DND-41 (cell line): ENCODE measurements at regions not wholly inside any gene's neighbourhood (a gene's known extent, or its start where the extent isn't known, plus 50 kb on each side); places are given as distances from the start of the nearest gene placed in this dataset.

ENCODE experiments used
- EZH2 ChIP-seq: IDR thresholded peaks from 3 replicates; pipeline ENCODE4 v1.6.1; 2012; ENCODE audit warnings: borderline replicate concordance, low read depth, mild to moderate bottlenecking, moderate library complexity, low read length, inconsistent platforms; ENCODE audit not compliant: severe bottlenecking
- TF ChIP-seq, protein P1 (sequence below): IDR thresholded peaks from 2 replicates; pipeline ENCODE4 v1.5.1; 2012; ENCODE audit warnings: borderline replicate concordance, low read length, moderate library complexity, mild to moderate bottlenecking; ENCODE audit not compliant: poor library complexity, severe bottlenecking; ENCODE audit errors: extremely low read depth

GRCh38 chr4:103268746-103269145 is 70.6 kb upstream of the CENPE start:
- TF ChIP-seq, protein P1, sequence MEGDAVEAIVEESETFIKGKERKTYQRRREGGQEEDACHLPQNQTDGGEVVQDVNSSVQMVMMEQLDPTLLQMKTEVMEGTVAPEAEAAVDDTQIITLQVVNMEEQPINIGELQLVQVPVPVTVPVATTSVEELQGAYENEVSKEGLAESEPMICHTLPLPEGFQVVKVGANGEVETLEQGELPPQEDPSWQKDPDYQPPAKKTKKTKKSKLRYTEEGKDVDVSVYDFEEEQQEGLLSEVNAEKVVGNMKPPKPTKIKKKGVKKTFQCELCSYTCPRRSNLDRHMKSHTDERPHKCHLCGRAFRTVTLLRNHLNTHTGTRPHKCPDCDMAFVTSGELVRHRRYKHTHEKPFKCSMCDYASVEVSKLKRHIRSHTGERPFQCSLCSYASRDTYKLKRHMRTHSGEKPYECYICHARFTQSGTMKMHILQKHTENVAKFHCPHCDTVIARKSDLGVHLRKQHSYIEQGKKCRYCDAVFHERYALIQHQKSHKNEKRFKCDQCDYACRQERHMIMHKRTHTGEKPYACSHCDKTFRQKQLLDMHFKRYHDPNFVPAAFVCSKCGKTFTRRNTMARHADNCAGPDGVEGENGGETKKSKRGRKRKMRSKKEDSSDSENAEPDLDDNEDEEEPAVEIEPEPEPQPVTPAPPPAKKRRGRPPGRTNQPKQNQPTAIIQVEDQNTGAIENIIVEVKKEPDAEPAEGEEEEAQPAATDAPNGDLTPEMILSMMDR: no peak
- TF ChIP-seq EZH2: no peak
